ENCODE measurements at regions not wholly inside any gene's neighbourhood (a gene's known extent, or its start where the extent isn't known, plus 50 kb on each side); places are given as distances from the start of the nearest gene placed in this dataset.

DNA sequence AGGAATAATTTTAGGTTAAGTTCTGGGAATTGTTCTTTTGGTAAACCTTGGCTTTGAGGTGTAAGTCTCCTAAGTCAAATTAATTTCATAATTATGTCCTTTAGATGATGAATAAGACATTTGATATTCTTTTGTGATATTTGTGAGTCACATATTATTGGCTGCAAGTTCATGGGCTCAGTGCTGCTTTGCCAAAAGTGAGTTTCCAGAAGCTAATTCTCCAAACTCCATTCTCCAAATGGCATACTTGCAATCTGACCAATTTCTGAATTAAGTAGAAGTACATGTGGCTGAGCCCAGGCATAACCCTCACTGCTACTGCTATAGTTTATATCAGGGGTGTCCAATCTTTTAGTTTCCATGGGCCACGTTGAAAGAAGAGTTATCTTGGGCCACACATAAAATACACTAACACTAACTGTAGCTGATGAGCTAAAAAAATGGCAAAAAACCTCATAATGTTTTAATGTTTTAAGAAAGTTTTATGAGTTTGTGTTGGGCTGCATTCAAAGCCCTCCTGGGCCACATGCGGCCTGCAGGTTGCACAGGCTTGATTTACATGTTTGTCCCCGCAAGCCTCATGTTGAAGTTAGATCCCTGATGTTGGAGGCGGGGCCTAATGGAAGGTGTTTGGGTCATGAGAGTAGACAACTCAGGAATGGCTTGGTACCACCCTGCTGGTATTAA, 196.1 kb downstream of the ZNF330 start:
- POLR2A ChIA-PET, result no interaction called here
- no peaks in the 10 kb centered on the region for H3K4me1 Mint-ChIP-seq
- H3K27ac Mint-ChIP-seq, result no peak overlapping the region
- DNase-seq (no peak), ATAC-seq (no peak)
- peaks cover 0 to 4% (median 0%) of the 10 kb centered on the region in 5 donors for H3K27me3 Mint-ChIP-seq
- no peak overlapping the region for H3K4me3 Mint-ChIP-seq
- H3K36me3 Mint-ChIP-seq, result no peaks in the 10 kb centered on the region
- H3K9me3 Mint-ChIP-seq, result peaks cover 0 to 7% (median 0%) of the 10 kb centered on the region in 9 donors

- POLR2A ChIA-PET, result no interaction called here
- ATAC-seq (no peak), DNase-seq (no peak)
- Mint-ChIP-seq H3K9me3 (peaks cover 0 to 13% (median 1%) of the 10 kb centered on the region in 9 donors), H3K4me3 (no peak overlapping the region), H3K4me1 (no peaks in the 10 kb centered on the region), H3K27me3 (peaks cover 0 to 7% (median 0%) of the 10 kb centered on the region in 5 donors), H3K36me3 (peaks cover 0 to under 1% (median 0%) of the 10 kb centered on the region in 3 donors), H3K27ac (no peak overlapping the region)
These were observed 196.7 kb downstream of the ZNF330 start for GRCh38 chr4:141417387-141417786.

DNA sequence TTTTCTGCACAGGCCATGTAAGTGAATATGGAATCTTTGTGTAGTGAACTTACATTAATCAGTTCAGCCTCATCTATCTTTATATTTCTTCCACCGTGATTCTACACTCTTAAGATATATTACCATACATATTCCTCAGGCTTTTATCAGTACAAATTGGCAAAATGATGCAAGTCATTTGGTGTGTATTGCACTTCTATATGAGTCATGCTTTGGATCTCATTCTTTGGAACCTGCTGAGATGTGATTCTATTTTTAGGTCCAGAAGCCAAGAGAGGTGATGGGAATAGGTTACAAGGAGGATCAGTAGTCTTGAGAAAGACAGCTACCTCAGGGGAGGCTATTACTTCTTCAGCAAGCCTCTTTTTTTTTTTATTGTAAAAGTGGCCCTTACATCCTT, 204.4 kb downstream of the ZNF330 start:
- Mint-ChIP-seq H3K27me3 (peaks cover 0 to 11% (median 0%) of the 10 kb centered on the region in 5 donors), H3K36me3 (peaks cover 0 to 8% (median 0%) of the 10 kb centered on the region in 3 donors), H3K4me1 (no peaks in the 10 kb centered on the region), H3K27ac (no peak overlapping the region), H3K9me3 (peaks cover 2 to 15% (median 5%) of the 10 kb centered on the region in 9 donors), H3K4me3 (no peak overlapping the region)
- DNase-seq (no peak), ATAC-seq (no peak)
- POLR2A ChIA-PET, result no interaction called here

DNA sequence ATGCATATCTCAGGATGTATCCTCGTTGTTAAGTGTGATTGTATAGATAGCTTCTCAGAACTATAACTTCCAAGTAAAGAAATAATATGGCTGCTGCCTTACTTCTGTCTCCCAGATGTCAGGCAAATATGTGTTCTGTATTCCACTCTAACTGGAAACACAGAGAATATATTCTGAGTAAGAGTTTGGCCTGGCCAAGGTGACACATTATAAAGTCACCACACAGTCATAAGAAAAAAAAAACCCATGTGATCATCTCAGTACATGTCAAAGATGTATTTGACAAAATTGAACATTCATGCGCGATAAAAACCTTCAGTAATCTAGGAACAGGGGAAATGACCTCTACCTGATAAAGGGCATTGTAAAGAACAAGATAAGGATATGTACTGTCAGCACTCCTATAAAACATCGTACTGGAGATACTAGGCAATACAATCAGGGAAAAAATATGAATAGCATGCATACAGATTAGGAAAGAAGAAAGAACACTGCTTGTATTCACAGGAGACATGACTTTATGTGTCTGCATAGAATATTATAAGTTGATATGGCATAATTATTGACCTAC, 207.1 kb downstream of the ZNF330 start:
- peaks cover 0 to 4% (median 2%) of the 10 kb centered on the region in 9 donors for H3K9me3 Mint-ChIP-seq
- H3K4me1 Mint-ChIP-seq, result no peaks in the 10 kb centered on the region
- H3K27me3 Mint-ChIP-seq, result peaks cover 0 to 4% (median 0%) of the 10 kb centered on the region in 5 donors
- ATAC-seq (no peak), DNase-seq (no peak)
- H3K4me3 Mint-ChIP-seq, result no peak overlapping the region
- H3K36me3 Mint-ChIP-seq, result peaks cover 0 to 4% (median 0%) of the 10 kb centered on the region in 3 donors
- H3K27ac Mint-ChIP-seq, result no peak overlapping the region
- POLR2A ChIA-PET, result no interaction called here

GRCh38 chr4:141429933-141430332, 206.4 kb upstream of the IL15 start:
- H3K4me3 Mint-ChIP-seq, result no peak overlapping the region
- DNase-seq (no peak), ATAC-seq (no peak)
- POLR2A ChIA-PET, result no interaction called here
- peaks cover 0 to 4% (median 0%) of the 10 kb centered on the region in 5 donors for H3K27me3 Mint-ChIP-seq
- H3K36me3 Mint-ChIP-seq, result peaks cover 0 to 4% (median 0%) of the 10 kb centered on the region in 3 donors
- peaks cover 0 to 8% (median 4%) of the 10 kb centered on the region in 9 donors for H3K9me3 Mint-ChIP-seq
- H3K27ac Mint-ChIP-seq, result no peak overlapping the region
- H3K4me1 Mint-ChIP-seq, result no peaks in the 10 kb centered on the region

- POLR2A ChIA-PET, result no interaction called here
- peaks cover 0 to 4% (median 0%) of the 10 kb centered on the region in 5 donors for H3K27me3 Mint-ChIP-seq
- no peak overlapping the region for H3K4me3 Mint-ChIP-seq
- H3K27ac Mint-ChIP-seq, result no peak overlapping the region
- H3K4me1 Mint-ChIP-seq, result no peaks in the 10 kb centered on the region
- peaks cover 0 to 8% (median 2%) of the 10 kb centered on the region in 9 donors for H3K9me3 Mint-ChIP-seq
- ATAC-seq (no peak), DNase-seq (no peak)
- peaks cover 0 to 4% (median 0%) of the 10 kb centered on the region in 3 donors for H3K36me3 Mint-ChIP-seq
These were observed 205.7 kb upstream of the IL15 start for GRCh38 chr4:141430686-141431085.

DNA sequence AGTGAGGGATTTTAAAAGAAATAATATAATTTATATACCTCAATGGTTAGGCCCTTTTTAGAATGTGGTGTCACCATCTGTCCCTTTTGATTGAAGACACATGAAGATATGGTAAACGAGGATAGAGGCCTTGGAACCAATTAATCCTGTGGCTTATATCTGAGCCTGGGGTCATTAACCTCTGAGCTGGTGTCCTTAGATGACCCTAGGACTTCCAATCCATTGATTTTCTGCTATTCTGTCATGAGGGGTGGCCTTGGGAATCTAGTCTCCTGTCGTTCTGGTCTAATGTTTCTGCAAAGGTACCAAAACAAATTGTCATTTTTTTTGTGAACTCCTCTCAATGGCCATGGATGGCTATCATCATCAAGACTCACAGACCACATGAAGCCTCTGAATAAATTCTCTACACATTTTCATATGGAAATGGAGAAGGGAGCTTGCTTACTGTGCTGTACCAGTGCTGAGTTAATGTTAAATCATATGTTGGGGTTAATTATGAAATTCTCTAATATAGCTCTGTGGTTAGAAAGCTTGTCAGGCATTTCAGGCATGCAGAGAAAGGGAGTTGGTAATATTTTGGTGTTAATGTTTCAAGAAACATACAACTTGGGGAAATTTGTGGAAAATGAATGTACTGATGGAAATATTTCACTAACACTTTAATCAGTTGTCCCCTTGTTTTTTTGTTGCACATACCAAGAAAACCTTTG, 204.2 kb upstream of the IL15 start:
- peaks cover 0 to 5% (median 1%) of the 10 kb centered on the region in 9 donors for H3K9me3 Mint-ChIP-seq
- H3K4me1 Mint-ChIP-seq, result no peaks in the 10 kb centered on the region
- POLR2A ChIA-PET, result no interaction called here
- no peaks in the 10 kb centered on the region for H3K36me3 Mint-ChIP-seq
- no peak overlapping the region for H3K4me3 Mint-ChIP-seq
- ATAC-seq (no peak), DNase-seq (no peak)
- no peak overlapping the region for H3K27ac Mint-ChIP-seq
- H3K27me3 Mint-ChIP-seq, result peaks cover 0 to 2% (median 0%) of the 10 kb centered on the region in 5 donors

- Mint-ChIP-seq H3K9me3 (peaks cover 0 to 5% (median 0%) of the 10 kb centered on the region in 9 donors), H3K4me3 (no peak overlapping the region), H3K27ac (no peak overlapping the region), H3K4me1 (peaks cover 0 to 1% (median 0%) of the 10 kb centered on the region in 4 donors), H3K27me3 (peaks cover 0 to 8% (median 2%) of the 10 kb centered on the region in 5 donors), H3K36me3 (no peaks in the 10 kb centered on the region)
- ATAC-seq (no peak), DNase-seq (no peak)
- POLR2A ChIA-PET, result no interaction called here
These were observed 200.7 kb upstream of the IL15 start for GRCh38 chr4:141435446-141436225.

- Mint-ChIP-seq H3K9me3 (no peaks in the 10 kb centered on the region), H3K27ac (no peak overlapping the region), H3K4me3 (no peak overlapping the region), H3K27me3 (peaks cover 0 to 8% (median 2%) of the 10 kb centered on the region in 5 donors), H3K36me3 (no peaks in the 10 kb centered on the region), H3K4me1 (peaks cover 0 to 1% (median 0%) of the 10 kb centered on the region in 4 donors)
- POLR2A ChIA-PET, result no interaction called here
- DNase-seq, result no peak
- no peak for ATAC-seq
These were observed 197.2 kb upstream of the IL15 start for GRCh38 chr4:141439223-141439622.

GRCh38 chr4:141447761-141448160, 188.6 kb upstream of the IL15 start:
- no peak for ATAC-seq
- Mint-ChIP-seq H3K36me3 (no peaks in the 10 kb centered on the region), H3K9me3 (peaks cover 0 to 7% (median 0%) of the 10 kb centered on the region in 9 donors), H3K4me3 (no peak overlapping the region), H3K4me1 (no peaks in the 10 kb centered on the region), H3K27ac (no peak overlapping the region), H3K27me3 (peaks cover 0 to 3% (median 0%) of the 10 kb centered on the region in 5 donors)
- DNase-seq, result no peak
- POLR2A ChIA-PET, result no interaction called here

DNA sequence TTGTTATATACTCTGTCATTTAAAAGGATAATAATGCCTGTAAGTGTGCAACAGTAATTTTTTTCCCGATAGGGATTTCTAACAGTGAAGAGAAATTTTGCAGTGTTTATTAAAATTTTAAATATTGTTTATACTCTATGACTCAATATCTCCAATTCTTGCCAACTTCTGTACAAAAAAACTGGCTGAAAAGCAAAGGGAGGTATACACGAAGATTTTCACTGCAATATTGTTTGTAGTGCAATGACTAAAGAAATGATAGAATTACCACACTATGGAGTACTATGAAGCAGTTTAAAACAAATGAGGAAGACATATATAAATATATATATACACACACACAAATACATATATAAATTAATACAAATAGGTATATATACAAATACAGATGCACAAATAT, 187.9 kb upstream of the IL15 start:
- no peak for DNase-seq
- POLR2A ChIA-PET, result no interaction called here
- Mint-ChIP-seq H3K36me3 (no peaks in the 10 kb centered on the region), H3K4me3 (no peak overlapping the region), H3K27ac (no peak overlapping the region), H3K27me3 (peaks cover 0 to 3% (median 0%) of the 10 kb centered on the region in 5 donors), H3K4me1 (no peaks in the 10 kb centered on the region), H3K9me3 (peaks cover 0 to 11% (median 0%) of the 10 kb centered on the region in 9 donors)
- no peak for ATAC-seq

- DNase-seq (no peak), ATAC-seq (no peak)
- H3K27me3 Mint-ChIP-seq, result peaks cover 0 to 3% (median 0%) of the 10 kb centered on the region in 5 donors
- H3K9me3 Mint-ChIP-seq, result peaks cover 0 to 11% (median 2%) of the 10 kb centered on the region in 9 donors
- H3K27ac Mint-ChIP-seq, result no peak overlapping the region
- H3K4me3 Mint-ChIP-seq, result no peak overlapping the region
- POLR2A ChIA-PET, result no interaction called here
- H3K36me3 Mint-ChIP-seq, result no peaks in the 10 kb centered on the region
- H3K4me1 Mint-ChIP-seq, result no peaks in the 10 kb centered on the region
These were observed 186.5 kb upstream of the IL15 start for GRCh38 chr4:141449927-141450326.
